NCI-H128 (cell line): ENCODE measurements at regions not wholly inside any gene's neighbourhood (a gene's known extent, or its start where the extent isn't known, plus 50 kb on each side); places are given as distances from the start of the nearest gene placed in this dataset.

Experiments
- DNase-seq: peaks from one replicate; lab custom pipeline; 2025; ENCODE audit not compliant: unreplicated experiment; lab: John Stamatoyannopoulos, UW

GRCh38 chr7:35351466-35351865 lies 97.6 kb upstream of the TBX20 start:
- DNase-seq, result no peak

- no peak for DNase-seq
Observed at GRCh38 chr7:35348611-35349400, 94.9 kb upstream of the TBX20 start.

- no peak for DNase-seq
Observed at GRCh38 chr7:35342786-35343185, 88.9 kb upstream of the TBX20 start.

GRCh38 chr7:35339811-35340210 lies 85.9 kb upstream of the TBX20 start:
- no peak for DNase-seq

- no peak for DNase-seq
Observed at GRCh38 chr7:35336444-35336843, 82.5 kb upstream of the TBX20 start.

- DNase-seq, result no peak
Observed at GRCh38 chr7:35334506-35334905, 80.6 kb upstream of the TBX20 start.

GRCh38 chr7:35333265-35333664 lies 79.4 kb upstream of the TBX20 start:
- no peak for DNase-seq

GRCh38 chr7:35331730-35332678 lies 78.1 kb upstream of the TBX20 start:
- no peak for DNase-seq

GRCh38 chr7:35329026-35329425 lies 75.1 kb upstream of the TBX20 start:
- DNase-seq, result no peak

- no peak for DNase-seq
Observed at GRCh38 chr7:35319606-35320005, 65.7 kb upstream of the TBX20 start.

GRCh38 chr7:35316549-35316948 lies 62.6 kb upstream of the TBX20 start:
- no peak for DNase-seq

- DNase-seq, result no peak
Observed at GRCh38 chr7:35315517-35315916, 61.6 kb upstream of the TBX20 start.

GRCh38 chr7:35314354-35314753 lies 60.5 kb upstream of the TBX20 start:
- DNase-seq, result no peak

GRCh38 chr7:35313575-35313974 lies 59.7 kb upstream of the TBX20 start:
- no peak for DNase-seq
